ENCODE measurements at regions not wholly inside any gene's neighbourhood (a gene's known extent, or its start where the extent isn't known, plus 50 kb on each side); places are given as distances from the start of the nearest gene placed in this dataset.

GRCh38 chr13:80126389-80127068, 214.4 kb downstream of the SPRY2 start:
- DNase-seq = no peak

- no peak for DNase-seq
These were observed 217.0 kb downstream of the SPRY2 start for GRCh38 chr13:80123945-80124344.

GRCh38 chr13:80121038-80121437, 219.9 kb downstream of the SPRY2 start:
- no peak for DNase-seq

GRCh38 chr13:80118506-80118905, 222.4 kb downstream of the SPRY2 start:
- no peak for DNase-seq

GRCh38 chr13:80118099-80118498, 222.8 kb downstream of the SPRY2 start:
- DNase-seq = no peak

- no peak for DNase-seq
These were observed 223.4 kb downstream of the SPRY2 start for GRCh38 chr13:80117515-80117914.

GRCh38 chr13:80116107-80116506, 224.8 kb downstream of the SPRY2 start:
- DNase-seq = no peak

- no peak for DNase-seq
These were observed 225.3 kb downstream of the SPRY2 start for GRCh38 chr13:80115616-80116015.

GRCh38 chr13:80113714-80114454, 227.0 kb downstream of the SPRY2 start:
- no peak for DNase-seq

GRCh38 chr13:80109303-80109702, 231.6 kb downstream of the SPRY2 start:
- DNase-seq = no peak

GRCh38 chr13:80105350-80105749, 235.6 kb downstream of the SPRY2 start:
- no peak for DNase-seq

GRCh38 chr13:80101040-80101439, 239.9 kb downstream of the SPRY2 start:
- DNase-seq = no peak

- DNase-seq = no peak
These were observed 240.3 kb downstream of the SPRY2 start for GRCh38 chr13:80100636-80101035.

GRCh38 chr13:80097561-80097960, 243.4 kb downstream of the SPRY2 start:
- no peak for DNase-seq

- no peak for DNase-seq
These were observed 244.5 kb downstream of the SPRY2 start for GRCh38 chr13:80096383-80096782.

- peak; percentile 42 for DNase-seq
These were observed 246.4 kb downstream of the SPRY2 start for GRCh38 chr13:80094526-80094925.

GRCh38 chr13:80093888-80094287, 247.0 kb downstream of the SPRY2 start:
- DNase-seq = no peak

GRCh38 chr13:80086304-80086721, 254.6 kb downstream of the SPRY2 start:
- no peak for DNase-seq

- peak; percentile 61 for DNase-seq
These were observed 256.9 kb downstream of the SPRY2 start for GRCh38 chr13:80083853-80084676.

GRCh38 chr13:80083081-80083852, 257.7 kb downstream of the SPRY2 start:
- DNase-seq = no peak

GRCh38 chr13:80082396-80083080, 258.4 kb downstream of the SPRY2 start:
- DNase-seq = no peak
